HepG2 (cell line): ENCODE measurements at regions not wholly inside any gene's neighbourhood (a gene's known extent, or its start where the extent isn't known, plus 50 kb on each side); places are given as distances from the start of the nearest gene placed in this dataset.

Source experiments
- EZH2 ChIP-seq: conservative IDR thresholded peaks from 2 replicates; pipeline ENCODE4 v1.6.1; 2012; ENCODE audit warnings: mild to moderate bottlenecking, low read depth, low read length, moderate library complexity
- GABPA ChIP-seq, 2 experiments: IDR thresholded peaks; 2 replicates each; pipeline ENCODE4 v1.6.1; 2011 to 2016; ENCODE audit warnings: low read depth in 2 of 2, low read length in 1 of 2, missing biosample characterization in 1 of 2, missing genetic modification characterization in 1 of 2
- PAX8 ChIP-seq: sonication (generic); formaldehyde crosslinking; IDR thresholded peaks from 2 replicates; pipeline ENCODE4 v1.8.0; 2022; ENCODE audit warnings: mild to moderate bottlenecking, missing genetic modification reagents, borderline replicate concordance

- TF ChIP-seq GABPA (IDR thresholded peaks at IDR 0.05; ENCODE audit: low read depth, low read length), result no peak
- TF ChIP-seq GABPA (CRISPR knock-in tag; IDR thresholded peaks at IDR 0.05; ENCODE audit: low read depth), result no peak
- TF ChIP-seq EZH2, result no peak
- TF ChIP-seq PAX8 (CRISPR knock-in tag), result no peak
These were observed 76.7 kb upstream of the SATB1 start for GRCh38 chr3:18501679-18502343.
